Sigmoid colon (tissue), 4 donors: ENCODE measurements at regions not wholly inside any gene's neighbourhood (a gene's known extent, or its start where the extent isn't known, plus 50 kb on each side); places are given as distances from the start of the nearest gene placed in this dataset.
"Not testable (repeated sequence)": the region's sequence is repeated elsewhere in the genome, so short reads cannot be mapped to it uniquely, and the experiment has no call there.

ENCODE experiments used
- CTCF ChIP-seq, 4 experiments: fragments of 450-650 bp in 3 of 4; fragments of 200-600 bp in 1 of 4; IDR thresholded peaks; one replicate each; pipeline ENCODE4 v1.5.1; 2016 to 2019; ENCODE audit warnings: antibody characterized with exemption in 4 of 4, mild to moderate bottlenecking in 3 of 4, moderate library complexity in 2 of 4
- POLR2A ChIP-seq, 2 donors: fragments of 450-650 bp; IDR thresholded peaks; one replicate each; pipeline ENCODE4 v1.6.1; 2016; ENCODE audit warnings: antibody characterized with exemption in 2 of 2, mild to moderate bottlenecking in 2 of 2, moderate library complexity in 2 of 2
- POLR2AphosphoS5 ChIP-seq, 4 donors: sonication (generic); formaldehyde crosslinking; IDR thresholded peaks; one replicate each; pipeline ENCODE4 v1.6.1; 2017; ENCODE audit warnings: antibody characterized with exemption in 4 of 4

GRCh38 chr15:20288800-20289537 is 252.6 kb downstream of the GOLGA6L6 start:
- not testable (repeated sequence) for TF ChIP-seq POLR2AphosphoS5, POLR2A, CTCF (IDR thresholded peaks at IDR 0.05)
